HepG2 (cell line): ENCODE measurements at regions not wholly inside any gene's neighbourhood (a gene's known extent, or its start where the extent isn't known, plus 50 kb on each side); places are given as distances from the start of the nearest gene placed in this dataset.

ENCODE experiments used
- ATAC-seq: fragments of 200-7000 bp; cut with Tn5 transposase; 3 replicates; pipeline ENCODE4 v1.9.1; 2020; ENCODE audit warnings: mild to moderate bottlenecking, moderate library complexity
- BruUV-seq: library from RNA; stranded (reverse); fragments of 400-500 nt; replicated peaks from 2 replicates; lab custom pipeline; 2021; lab: Mats Ljungman, UMichigan
- CTCF ChIA-PET: fragments of 300-600 bp; formaldehyde crosslinking; extraction: SDS; loops from one replicate; lab custom pipeline; 2021; ENCODE audit warnings: low total read pairs, inconsistent platforms, low intra/inter-chr PET ratio; lab: Yijun Ruan, JAX
- POLR2A ChIA-PET: fragments of 350-600 bp; sonication (Branson Sonifier 250); formaldehyde crosslinking; loops from one replicate; lab custom pipeline; 2020; ENCODE audit warnings: antibody characterized with exemption, inconsistent platforms; lab: Yijun Ruan, JAX
- DNase-seq: peaks from one replicate; pipeline ENCODE4 v3.0.0-alpha.2; 2015; ENCODE audit warnings: low spot score
- FAIRE-seq: peaks from 3 replicates; lab custom pipeline; 2011; peaks lifted over from hg19 to GRCh38; lab: Jason Lieb, UNC
- H2AFZ ChIP-seq: one replicate; pipeline ENCODE4 v1.6.1; 2011; ENCODE audit warnings: low read length, inconsistent platforms
- H3K27ac ChIP-seq: fragments of 300-600 bp; 3 replicates; pipeline ENCODE4 v1.8.0; 2011; ENCODE audit warnings: mixed run types, mild to moderate bottlenecking, mixed read lengths, low read length, inconsistent platforms; ENCODE audit not compliant: insufficient read depth; ENCODE audit errors: extremely low read length
- H3K27me3 ChIP-seq, 2 experiments: fragments of 200-600 bp in 1 of 2; 2 replicates in 1 of 2; 3 replicates in 1 of 2; pipeline versions ENCODE4 v1.6.0 to v1.8.0; 2011; ENCODE audit warnings: low read length in 2 of 2, mild to moderate bottlenecking in 2 of 2, moderate library complexity in 2 of 2, inconsistent platforms in 1 of 2; ENCODE audit not compliant: insufficient read depth in 2 of 2, control insufficient read depth in 1 of 2
- H3K36me3 ChIP-seq, 2 experiments: fragments of 200-600 bp in 1 of 2; replicated peaks in 1 of 2; 2 replicates in 1 of 2; 3 replicates in 1 of 2; pipeline versions ENCODE4 v1.5.1 to v1.8.0; 2011; ENCODE audit warnings: low read length in 2 of 2, inconsistent platforms in 1 of 2; ENCODE audit not compliant: insufficient read depth in 2 of 2, control insufficient read depth in 1 of 2
- H3K4me1 ChIP-seq: 2 replicates; pipeline ENCODE4 v1.5.1; 2012; ENCODE audit warnings: low read length, inconsistent platforms; ENCODE audit not compliant: insufficient read depth
- H3K4me2 ChIP-seq: 2 replicates; pipeline ENCODE4 v1.6.0; 2011; ENCODE audit warnings: low read depth, low read length, inconsistent platforms
- H3K4me3 ChIP-seq, 3 experiments: fragments of 200-600 bp in 1 of 3; sonication (generic), shearing (Covaris generic) in 1 of 3; replicated peaks in 1 of 3; 2 replicates each; pipeline ENCODE4 v1.5.1; 2011 to 2016; ENCODE audit warnings: low read length in 3 of 3, inconsistent platforms in 2 of 3, low read depth in 2 of 3, mild to moderate bottlenecking in 2 of 3, control low read depth in 1 of 3, mixed read lengths in 1 of 3; ENCODE audit not compliant: insufficient read depth in 1 of 3
- H3K79me2 ChIP-seq: one replicate; pipeline ENCODE4 v1.6.1; 2011; ENCODE audit warnings: low read length, inconsistent platforms; ENCODE audit not compliant: insufficient read depth
- H3K9ac ChIP-seq: 2 replicates; pipeline ENCODE4 v1.6.0; 2011; ENCODE audit warnings: mild to moderate bottlenecking, low read depth, low read length, inconsistent platforms; ENCODE audit not compliant: insufficient read depth
- H3K9me3 ChIP-seq: 2 replicates; pipeline ENCODE4 v1.5.1; 2012; ENCODE audit warnings: mild to moderate bottlenecking, low read length
- H4K20me1 ChIP-seq: 2 replicates; pipeline ENCODE4 v1.6.0; 2011; ENCODE audit warnings: inconsistent platforms, mild to moderate bottlenecking, low read length, moderate library complexity; ENCODE audit not compliant: insufficient read depth
- ATF5 ChIP-seq: sonication (generic); formaldehyde crosslinking; IDR thresholded peaks from 2 replicates; pipeline ENCODE4 v1.4.0; 2020; ENCODE audit warnings: mild to moderate bottlenecking, low read depth, missing genetic modification reagents
- BRCA1 ChIP-seq: sonication (generic); formaldehyde crosslinking; IDR thresholded peaks from 2 replicates; pipeline ENCODE4 v1.4.0; 2020; ENCODE audit warnings: missing genetic modification reagents
- MATR3 ChIP-seq: sonication (generic); formaldehyde crosslinking; IDR thresholded peaks from 2 replicates; pipeline ENCODE4 v1.4.0; 2020; ENCODE audit warnings: missing genetic modification reagents
- MEF2D ChIP-seq: sonication (generic); formaldehyde crosslinking; IDR thresholded peaks from 2 replicates; pipeline ENCODE4 v1.5.1; 2020; ENCODE audit warnings: mild to moderate bottlenecking, missing genetic modification reagents
- PREB ChIP-seq: sonication (generic); formaldehyde crosslinking; IDR thresholded peaks from 2 replicates; pipeline ENCODE4 v1.4.0; 2020; ENCODE audit warnings: missing genetic modification reagents
- SMARCC2 ChIP-seq: fragments of 450-650 bp; IDR thresholded peaks from 2 replicates; pipeline ENCODE4 v1.6.1; 2017; ENCODE audit warnings: antibody characterized with exemption, mild to moderate bottlenecking
- SP4 ChIP-seq: sonication (generic); formaldehyde crosslinking; IDR thresholded peaks from 2 replicates; pipeline ENCODE4 v1.8.1; 2023; ENCODE audit warnings: mild to moderate bottlenecking, missing genetic modification reagents
- ZMYM4 ChIP-seq: sonication (generic); formaldehyde crosslinking; IDR thresholded peaks from 2 replicates; pipeline ENCODE4 v1.8.1; 2023; ENCODE audit warnings: mild to moderate bottlenecking, missing genetic modification reagents
- ZNF550 ChIP-seq: sonication (generic); formaldehyde crosslinking; IDR thresholded peaks from 2 replicates; pipeline ENCODE4 v1.4.0; 2020; ENCODE audit warnings: mild to moderate bottlenecking, missing genetic modification reagents, borderline replicate concordance
- ZSCAN5A ChIP-seq: sonication (generic); formaldehyde crosslinking; IDR thresholded peaks from 2 replicates; pipeline ENCODE4 v1.8.0; 2022; ENCODE audit warnings: mild to moderate bottlenecking, missing genetic modification reagents, borderline replicate concordance
- WGBS: methylation state at CpG from one replicate; pipeline ENCODE4 v1.1.6; 2017; ENCODE audit warnings: low lambda C conversion rate; 5-methylcytosine and 5-hydroxymethylcytosine counted together
- in situ Hi-C: cut with HindIII; loops from 2 replicates; pipeline ENCODE4 v1.10.0; 2017; ENCODE audit warnings: low pct_unique_long_range_greater_than_20kb; ENCODE audit not compliant: extremely low pct_ligation_motif_present
- intact Hi-C: fragments of 100-400 bp; cut with micrococcal nuclease; formaldehyde crosslinking; loops from one replicate; pipeline ENCODE4 v1.10.0; 2022; ENCODE audit not compliant: unreplicated experiment

GRCh38 chr2:198326431-198326830 lies 522.0 kb downstream of the PLCL1 start:
- no peak for ATAC-seq
- FAIRE-seq, result no peak
- POLR2A ChIA-PET, result no interaction called here
- no peak overlapping the region for H3K4me3 ChIP-seq
- H3K27ac ChIP-seq, result no peak overlapping the region
- H3K36me3 ChIP-seq, result no peaks in the 10 kb centered on the region
- H3K79me2 ChIP-seq, result no peaks in the 10 kb centered on the region
- no peak overlapping the region for H2AFZ ChIP-seq
- intact Hi-C loops (no loop called here), in situ Hi-C loops (no loop called here)
- DNase-seq, result no peak
- no peaks in the 10 kb centered on the region for H3K4me1 ChIP-seq
- WGBS, result 4% methylated on average over 1 of the region's 1 CpG
- TF ChIP-seq ATF5 (CRISPR knock-in tag) (no peak), PREB (CRISPR knock-in tag) (no peak), MEF2D (CRISPR knock-in tag) (no peak), MATR3 (CRISPR knock-in tag) (no peak), BRCA1 (CRISPR knock-in tag) (no peak), SMARCC2 (no peak), ZMYM4 (no peak)
- H3K9ac ChIP-seq, result no peak overlapping the region
- H3K27me3 ChIP-seq, result no peaks in the 10 kb centered on the region
- no peaks in the 10 kb centered on the region for H3K9me3 ChIP-seq
- no peaks in the 10 kb centered on the region for H4K20me1 ChIP-seq
- no TSS peak for BruUV-seq
- no peak overlapping the region for H3K4me2 ChIP-seq
- CTCF ChIA-PET, result no interaction called here

GRCh38 chr2:198325359-198325758 lies 521.0 kb downstream of the PLCL1 start:
- TF ChIP-seq SP4, result no peak
- TF ChIP-seq ZNF550, result no peak
- no peak for TF ChIP-seq ZSCAN5A
- CTCF ChIA-PET, result no interaction called here
- no peaks in the 10 kb centered on the region for H4K20me1 ChIP-seq
- no peak for DNase-seq
- intact Hi-C loops, result no loop called here
- POLR2A ChIA-PET, result no interaction called here
- no peaks in the 10 kb centered on the region for H3K27me3 ChIP-seq
- no peaks in the 10 kb centered on the region for H3K36me3 ChIP-seq
- H3K4me3 ChIP-seq, result no peak overlapping the region
- H3K9ac ChIP-seq, result no peak overlapping the region
- no peaks in the 10 kb centered on the region for H3K9me3 ChIP-seq
- H3K79me2 ChIP-seq, result no peaks in the 10 kb centered on the region
- no peak for FAIRE-seq
- no peaks in the 10 kb centered on the region for H3K4me1 ChIP-seq
- H2AFZ ChIP-seq, result no peak overlapping the region
- no peak overlapping the region for H3K27ac ChIP-seq
- 4% methylated on average over 2 of the region's 2 CpGs for WGBS
- no peak for ATAC-seq
- no peak overlapping the region for H3K4me2 ChIP-seq
- no TSS peak for BruUV-seq
- in situ Hi-C loops, result no loop called here
